OCI-LY1 (cell line): ENCODE measurements at regions not wholly inside any gene's neighbourhood (a gene's known extent, or its start where the extent isn't known, plus 50 kb on each side); places are given as distances from the start of the nearest gene placed in this dataset.

Experiments used
- CTCF ChIP-seq: fragments of 200-600 bp; sonication (generic), shearing (Covaris generic); IDR thresholded peaks from 2 replicates; pipeline ENCODE4 v1.5.1; 2017; ENCODE audit warnings: mild to moderate bottlenecking, antibody characterized with exemption, low read length, moderate library complexity, mixed read lengths
- EZH2 ChIP-seq: fragments of 200-600 bp; sonication (generic), shearing (Covaris generic); IDR thresholded peaks from 2 replicates; pipeline ENCODE4 v1.8.0; 2017; ENCODE audit warnings: borderline replicate concordance, mixed run types, mild to moderate bottlenecking, antibody characterized with exemption, low read length, moderate library complexity, mixed read lengths

- TF ChIP-seq CTCF, result no peak
- TF ChIP-seq EZH2, result no peak
Observed at GRCh38 chr17:77811521-77811920, 147.0 kb upstream of the TNRC6C start.
